HG03280 (cell line): ENCODE measurements at regions not wholly inside any gene's neighbourhood (a gene's known extent, or its start where the extent isn't known, plus 50 kb on each side); places are given as distances from the start of the nearest gene placed in this dataset.

Experiments used
- ATAC-seq: cut with Tn5 transposase; IDR thresholded peaks from one replicate; pipeline ENCODE4 v1.9.1; 2021; ENCODE audit warnings: mild to moderate bottlenecking, moderate library complexity; ENCODE audit not compliant: unreplicated experiment

GRCh38 chr1:168631671-168632400, 55.4 kb downstream of the XCL1 start:
- no peak for ATAC-seq

GRCh38 chr1:168634951-168635532, 58.6 kb downstream of the XCL1 start:
- ATAC-seq: no peak

GRCh38 chr1:168636200-168636599, 59.8 kb downstream of the XCL1 start:
- ATAC-seq: no peak

- no peak for ATAC-seq
These were observed 60.3 kb downstream of the XCL1 start for GRCh38 chr1:168636642-168637111.

- ATAC-seq: peak; percentile 64
These were observed 61.1 kb downstream of the XCL1 start for GRCh38 chr1:168637350-168637991.

GRCh38 chr1:168638884-168639283, 62.5 kb downstream of the XCL1 start:
- ATAC-seq: no peak

GRCh38 chr1:168640182-168640581, 63.8 kb downstream of the XCL1 start:
- ATAC-seq: no peak

GRCh38 chr1:168640836-168641235, 64.4 kb downstream of the XCL1 start:
- ATAC-seq: no peak

GRCh38 chr1:168643152-168643551, 66.7 kb downstream of the XCL1 start:
- ATAC-seq: no peak
